ENCODE measurements at regions not wholly inside any gene's neighbourhood (a gene's known extent, or its start where the extent isn't known, plus 50 kb on each side); places are given as distances from the start of the nearest gene placed in this dataset.

DNA sequence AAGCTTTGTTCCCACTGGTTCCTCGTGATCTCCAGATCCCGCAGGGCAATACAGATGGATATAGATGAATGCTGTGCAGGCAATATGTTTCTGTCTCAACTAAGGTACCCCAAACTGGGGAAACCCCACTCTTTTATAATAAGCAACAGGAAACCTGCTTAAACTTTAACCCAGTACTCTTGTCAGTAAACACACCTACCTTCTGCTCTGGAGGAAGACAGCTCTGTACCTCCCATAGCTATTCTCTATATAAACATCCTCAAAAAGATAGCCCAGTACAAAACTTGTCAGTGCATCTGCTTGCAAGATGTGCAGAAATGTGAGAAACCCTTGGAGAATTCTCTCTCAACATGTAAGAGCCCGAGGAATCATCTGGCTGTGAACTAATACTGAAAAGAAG is 583.6 kb downstream of the OLFM4 start:
- Histone ChIP-seq H3K9me3 (no peaks in the 10 kb centered on the region), H3K4me1 (no peaks in the 10 kb centered on the region), H3K36me3 (no peaks in the 10 kb centered on the region), H3K27ac (no peak overlapping the region), H3K27me3 (no peaks in the 10 kb centered on the region), H3K4me3 (no peak overlapping the region)
- 73 to 90% (median 82%) methylated on average over 3 of the region's 3 CpGs for whole genome bisulfite sequencing, 5 donors
- intact Hi-C loops (cut with DNase I; ENCODE audit: low total_unique reads) = no loop called here
- no peak for DNase-seq
- TF ChIP-seq POLR2AphosphoS5 (IDR thresholded peaks at IDR 0.05) (no peak), EP300 (IDR thresholded peaks at IDR 0.05) (no peak), POLR2A (IDR thresholded peaks at IDR 0.05) (no peak)
- TF ChIP-seq, protein P1, sequence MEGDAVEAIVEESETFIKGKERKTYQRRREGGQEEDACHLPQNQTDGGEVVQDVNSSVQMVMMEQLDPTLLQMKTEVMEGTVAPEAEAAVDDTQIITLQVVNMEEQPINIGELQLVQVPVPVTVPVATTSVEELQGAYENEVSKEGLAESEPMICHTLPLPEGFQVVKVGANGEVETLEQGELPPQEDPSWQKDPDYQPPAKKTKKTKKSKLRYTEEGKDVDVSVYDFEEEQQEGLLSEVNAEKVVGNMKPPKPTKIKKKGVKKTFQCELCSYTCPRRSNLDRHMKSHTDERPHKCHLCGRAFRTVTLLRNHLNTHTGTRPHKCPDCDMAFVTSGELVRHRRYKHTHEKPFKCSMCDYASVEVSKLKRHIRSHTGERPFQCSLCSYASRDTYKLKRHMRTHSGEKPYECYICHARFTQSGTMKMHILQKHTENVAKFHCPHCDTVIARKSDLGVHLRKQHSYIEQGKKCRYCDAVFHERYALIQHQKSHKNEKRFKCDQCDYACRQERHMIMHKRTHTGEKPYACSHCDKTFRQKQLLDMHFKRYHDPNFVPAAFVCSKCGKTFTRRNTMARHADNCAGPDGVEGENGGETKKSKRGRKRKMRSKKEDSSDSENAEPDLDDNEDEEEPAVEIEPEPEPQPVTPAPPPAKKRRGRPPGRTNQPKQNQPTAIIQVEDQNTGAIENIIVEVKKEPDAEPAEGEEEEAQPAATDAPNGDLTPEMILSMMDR (IDR thresholded peaks at IDR 0.05) = no peak

DNA sequence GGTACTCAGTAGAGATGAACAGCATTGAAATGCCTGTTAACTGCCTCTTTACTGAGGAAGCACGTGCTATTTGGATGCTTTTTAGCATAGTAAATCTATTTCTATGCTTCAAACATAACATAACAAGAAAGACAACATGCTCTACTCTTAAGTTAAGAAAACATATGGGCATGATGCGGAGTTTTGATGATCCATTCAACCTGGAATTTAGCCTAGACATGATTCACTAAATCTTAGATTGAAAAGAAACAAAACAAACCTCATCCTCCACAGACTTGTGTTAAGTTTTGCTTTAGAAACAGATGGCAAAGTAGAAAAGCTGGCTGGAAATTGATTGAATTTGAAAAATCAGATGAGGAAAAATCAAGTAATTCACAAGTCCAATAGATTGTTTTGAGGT is 593.8 kb downstream of the OLFM4 start:
- Histone ChIP-seq H3K9me3 (no peaks in the 10 kb centered on the region), H3K4me1 (no peaks in the 10 kb centered on the region), H3K27me3 (no peaks in the 10 kb centered on the region), H3K27ac (no peak overlapping the region), H3K36me3 (no peaks in the 10 kb centered on the region), H3K4me3 (no peak overlapping the region)
- 15 to 33% (median 20%) methylated on average over 2 of the region's 2 CpGs for WGBS, 5 donors
- intact Hi-C loops (cut with DNase I; ENCODE audit: low total_unique reads) = no loop called here
- DNase-seq = no peak
- no peak for TF ChIP-seq EP300 (IDR thresholded peaks at IDR 0.05)
- TF ChIP-seq, protein P1 (IDR thresholded peaks at IDR 0.05) = no peak
- TF ChIP-seq POLR2AphosphoS5 (IDR thresholded peaks at IDR 0.05) = no peak
- no peak for TF ChIP-seq POLR2A (IDR thresholded peaks at IDR 0.05)

DNA sequence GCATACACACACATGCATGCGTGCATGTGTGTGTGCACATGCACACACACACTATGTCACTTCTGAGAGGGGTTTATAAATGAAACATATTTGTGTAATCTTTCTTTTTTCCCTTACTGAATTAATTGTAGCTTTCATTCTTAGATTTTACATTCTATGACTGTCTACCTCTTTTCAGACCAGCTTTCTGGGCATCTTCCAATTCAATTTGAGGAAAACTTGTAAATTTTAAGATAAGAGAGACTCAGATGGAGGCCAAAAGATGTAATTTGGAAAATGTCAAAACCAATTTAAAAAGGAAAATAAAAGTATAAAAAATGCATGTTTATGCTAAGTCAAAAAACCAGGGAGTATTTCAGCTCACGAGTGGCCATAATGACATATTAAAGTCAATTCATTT is 594.5 kb downstream of the OLFM4 start:
- no peaks in the 10 kb centered on the region for H3K9me3 ChIP-seq
- intact Hi-C loops (cut with DNase I; ENCODE audit: low total_unique reads) = no loop called here

DNA sequence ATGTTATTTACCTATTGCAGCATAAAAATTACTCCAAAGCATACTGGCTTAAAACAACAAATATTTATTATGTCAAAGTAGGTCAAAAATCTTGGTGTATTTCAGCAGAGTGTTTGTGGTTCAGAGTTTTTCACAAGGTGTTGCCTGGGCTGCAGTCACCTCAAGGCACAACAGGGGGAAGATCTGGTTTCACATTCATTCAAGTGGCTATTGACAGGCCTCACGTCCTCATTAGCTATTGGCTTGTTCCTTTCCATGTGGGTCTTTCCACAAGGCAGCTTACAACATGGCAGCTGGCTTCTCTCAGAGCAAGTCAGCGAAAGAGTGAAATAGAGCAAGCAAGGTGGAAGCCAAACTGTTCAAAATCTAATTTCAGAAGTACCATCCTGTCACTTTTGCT is 602.9 kb downstream of the OLFM4 start:
- no peak overlapping the region for H3K27ac ChIP-seq
- H3K4me3 ChIP-seq = no peak overlapping the region
- TF ChIP-seq POLR2AphosphoS5 (IDR thresholded peaks at IDR 0.05) (no peak), POLR2A (IDR thresholded peaks at IDR 0.05) (no peak), EP300 (IDR thresholded peaks at IDR 0.05) (no peak)
- TF ChIP-seq, protein P1 (IDR thresholded peaks at IDR 0.05) = no peak
- no peak for DNase-seq
- H3K27me3 ChIP-seq = no peaks in the 10 kb centered on the region
- H3K4me1 ChIP-seq = no peaks in the 10 kb centered on the region
- no peaks in the 10 kb centered on the region for H3K9me3 ChIP-seq
- 55 to 70% (median 66%) methylated on average over 2 of the region's 2 CpGs for WGBS, 5 donors
- intact Hi-C loops (cut with DNase I; ENCODE audit: low total_unique reads) = no loop called here
- H3K36me3 ChIP-seq = no peaks in the 10 kb centered on the region

More for the DNA sequence above, 594.5 kb downstream of the OLFM4 start:
- Histone ChIP-seq H3K36me3 (no peaks in the 10 kb centered on the region), H3K27me3 (no peaks in the 10 kb centered on the region), H3K4me3 (no peak overlapping the region), H3K4me1 (no peaks in the 10 kb centered on the region), H3K27ac (no peak overlapping the region)
- WGBS, 5 donors = 71 to 86% (median 83%) methylated on average over 2 of the region's 2 CpGs
- TF ChIP-seq, protein P1 (IDR thresholded peaks at IDR 0.05) = no peak
- TF ChIP-seq EP300 (IDR thresholded peaks at IDR 0.05) = no peak
- TF ChIP-seq POLR2AphosphoS5 (IDR thresholded peaks at IDR 0.05) = no peak
- TF ChIP-seq POLR2A (IDR thresholded peaks at IDR 0.05) = no peak
- no peak for DNase-seq
